H1 (cell line): ENCODE measurements at regions not wholly inside any gene's neighbourhood (a gene's known extent, or its start where the extent isn't known, plus 50 kb on each side); places are given as distances from the start of the nearest gene placed in this dataset.

Experiments used
- CBX8 ChIP-seq: fragments of 300-800, 300-1000 bp; sonication (generic); IDR thresholded peaks from 2 replicates; pipeline ENCODE4 v1.7.1; 2016; ENCODE audit warnings: low read depth, low read length, borderline replicate concordance
- CHD2 ChIP-seq: IDR thresholded peaks from 2 replicates; pipeline ENCODE4 v1.6.1; 2012; ENCODE audit warnings: low read length, improper control_type of control experiment
- CREB1 ChIP-seq: IDR thresholded peaks from 2 replicates; pipeline ENCODE4 v1.6.1; 2012; ENCODE audit warnings: inconsistent platforms
- MAFK ChIP-seq: IDR thresholded peaks from 2 replicates; pipeline ENCODE4 v1.6.1; 2012; ENCODE audit warnings: low read depth, mild to moderate bottlenecking, improper control_type of control experiment, low read length
- POLR2A ChIP-seq, 2 experiments: IDR thresholded peaks; 1 replicate in 1 of 2; 2 replicates in 1 of 2; pipeline ENCODE4 v1.6.1; 2011; ENCODE audit warnings: low read depth in 2 of 2, low read length in 2 of 2, mild to moderate bottlenecking in 2 of 2; ENCODE audit errors: control extremely low read depth in 1 of 2
- SIX5 ChIP-seq: IDR thresholded peaks from 2 replicates; pipeline ENCODE4 v1.6.1; 2011; ENCODE audit warnings: mild to moderate bottlenecking, low read depth, low read length

- TF ChIP-seq CHD2 (no peak), SIX5 (no peak), POLR2A (IDR thresholded peaks at IDR 0.05; ENCODE audit: control extremely low read depth in 1 of 2, low read depth in 2 of 2, low read length in 2 of 2) (no peak), CREB1 (no peak), MAFK (no peak), CBX8 (no peak)
- TF ChIP-seq, all 59 proteins: peak for 0
Observed at GRCh38 chr9:21679432-21679831, 123.0 kb upstream of the MTAP start (continued).
